ENCODE measurements at regions not wholly inside any gene's neighbourhood (a gene's known extent, or its start where the extent isn't known, plus 50 kb on each side); places are given as distances from the start of the nearest gene placed in this dataset.

GRCh38 chr1:170461762-170462384 lies 70.1 kb upstream of the GORAB start:
- TF ChIP-seq CTCF (IDR thresholded peaks at IDR 0.05) (no peak), POLR2A (IDR thresholded peaks at IDR 0.05) (no peak)
